Activated CD4-positive, alpha-beta T cell treated with anti-CD3 and anti-CD28 coated beads, Interleukin-2, amount 50 U/mL, for 16 hours (primary cell): ENCODE measurements at regions not wholly inside any gene's neighbourhood (a gene's known extent, or its start where the extent isn't known, plus 50 kb on each side); places are given as distances from the start of the nearest gene placed in this dataset.

ENCODE experiments used
- DNase-seq: peaks from one replicate; pipeline ENCODE4 v3.0.0-alpha.2; 2020

- no peak for DNase-seq
Measured at GRCh38 chr13:74450525-74450845, 316.3 kb upstream of the KLF12 start.

DNA sequence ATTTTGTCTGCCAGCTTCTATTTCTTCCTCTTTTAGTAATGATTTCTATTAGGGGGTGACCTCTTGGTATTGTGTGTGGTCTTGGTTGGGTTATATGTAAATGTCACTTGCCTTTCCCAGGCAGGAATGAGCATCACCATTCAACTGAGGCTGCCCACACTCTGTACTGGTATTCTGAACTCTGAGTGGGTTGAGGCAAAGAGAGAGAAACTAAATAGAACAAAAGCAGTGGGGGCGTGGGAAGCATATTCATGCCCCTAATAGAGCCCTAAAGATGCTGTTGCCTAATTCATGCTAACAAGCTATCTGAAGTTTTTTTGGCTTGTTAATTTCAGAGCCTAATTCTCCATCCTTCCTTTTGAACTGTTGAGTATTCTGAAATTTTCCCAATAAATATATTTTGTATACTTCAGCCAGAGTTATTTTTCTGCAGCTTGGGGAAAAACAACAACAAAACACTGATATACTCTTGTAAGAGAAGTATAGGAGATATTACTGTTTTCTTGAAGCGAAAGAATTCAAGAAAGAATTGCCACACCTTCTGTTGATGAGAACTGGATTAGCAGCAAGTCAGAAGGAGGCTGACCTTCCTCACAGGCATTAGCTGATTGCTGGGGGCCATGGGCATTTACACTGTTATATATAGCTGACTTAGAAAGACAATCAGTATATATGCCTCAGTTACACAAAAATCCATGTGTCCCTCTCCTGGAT is 315.8 kb upstream of the KLF12 start:
- DNase-seq: no peak

DNA sequence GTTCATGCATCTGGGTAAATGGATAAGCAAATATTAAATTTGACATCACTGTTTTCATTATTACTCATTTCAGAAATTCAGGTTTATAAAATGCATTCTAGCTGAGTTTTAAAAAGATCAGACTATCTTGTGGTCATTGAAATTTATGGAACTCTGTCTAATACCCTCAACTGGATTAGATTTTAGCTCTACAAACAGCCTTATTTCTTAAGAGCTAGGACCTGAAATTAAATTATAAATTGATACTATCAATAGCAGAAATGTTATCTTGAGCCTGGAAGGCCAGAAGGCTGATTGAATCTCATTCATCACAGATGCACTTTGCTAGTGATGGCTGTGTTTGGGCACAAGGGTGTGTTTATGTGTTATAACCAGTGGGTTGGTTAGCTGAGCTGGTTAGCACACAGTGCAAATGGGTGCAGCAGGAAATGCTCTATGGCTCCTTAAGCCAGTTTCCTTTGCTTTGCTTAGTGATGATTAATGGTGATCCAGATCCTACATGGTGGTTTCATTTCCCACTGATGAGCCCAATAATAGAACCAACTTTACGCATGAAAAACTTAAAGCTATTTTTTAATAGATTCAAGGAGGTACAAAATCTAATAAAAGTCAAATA is 310.8 kb upstream of the KLF12 start:
- no peak for DNase-seq

DNA sequence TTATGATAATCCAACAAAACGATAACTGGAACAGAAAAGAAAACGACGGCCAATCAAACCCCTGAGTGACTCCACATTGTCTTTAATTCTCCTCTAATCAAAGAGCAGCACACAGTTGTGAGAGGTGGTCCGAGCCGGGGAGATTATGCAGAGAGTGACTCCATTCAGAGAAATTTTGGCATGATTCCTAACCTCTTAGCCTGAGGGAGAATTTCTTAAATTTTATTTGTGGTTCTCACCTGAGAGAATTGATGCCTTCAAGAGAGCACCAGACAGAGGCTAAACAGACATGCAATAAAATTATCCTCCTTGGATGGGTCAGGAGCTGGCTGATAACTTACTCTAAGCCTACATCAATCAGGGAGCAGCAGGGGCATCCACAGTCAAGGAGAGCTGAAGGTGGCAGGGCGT is 310.0 kb upstream of the KLF12 start:
- DNase-seq: no peak

GRCh38 chr13:74443631-74444030 is 309.4 kb upstream of the KLF12 start:
- DNase-seq: no peak

DNA sequence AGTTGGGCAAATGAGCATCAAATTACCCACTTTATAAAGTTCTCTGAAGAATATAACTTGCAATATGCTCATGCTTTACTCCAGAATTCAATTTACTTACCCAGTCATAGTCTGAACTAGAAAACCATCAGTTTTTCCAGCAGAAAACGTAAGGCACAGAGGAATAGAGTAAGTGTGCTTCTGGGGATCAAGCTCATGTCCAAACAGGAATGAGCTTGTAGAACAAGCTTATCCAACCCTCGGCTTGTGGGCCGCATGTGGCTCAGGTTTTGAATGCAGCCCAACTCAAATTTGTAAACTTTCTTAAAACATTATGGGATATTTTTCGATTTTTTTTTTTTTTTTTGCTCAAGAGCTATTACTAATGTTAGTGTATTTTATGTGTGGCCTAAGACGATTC is 308.5 kb upstream of the KLF12 start:
- no peak for DNase-seq

DNA sequence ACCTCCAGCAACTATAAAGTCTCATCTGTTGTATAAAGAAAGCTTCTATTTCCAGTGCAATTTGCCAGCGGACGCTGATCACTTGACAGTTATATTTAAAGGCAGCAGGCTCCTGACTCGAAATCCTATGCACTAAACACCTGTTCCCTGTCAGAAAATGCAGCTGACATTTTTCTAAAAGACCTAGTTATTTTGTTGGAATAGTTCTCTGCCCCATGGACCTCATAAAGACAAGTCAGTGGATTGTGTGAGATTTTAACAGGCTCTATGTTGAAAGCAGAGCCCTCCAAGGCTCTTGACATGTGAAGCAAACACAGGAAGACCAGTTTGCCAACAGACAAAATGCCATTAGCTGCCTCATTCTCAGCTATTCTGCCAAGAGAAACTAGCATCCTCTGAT is 304.7 kb upstream of the KLF12 start:
- DNase-seq: no peak

GRCh38 chr13:74434782-74435181 is 300.6 kb upstream of the KLF12 start:
- DNase-seq: no peak

GRCh38 chr13:74424455-74424854 is 290.3 kb upstream of the KLF12 start:
- no peak for DNase-seq

DNA sequence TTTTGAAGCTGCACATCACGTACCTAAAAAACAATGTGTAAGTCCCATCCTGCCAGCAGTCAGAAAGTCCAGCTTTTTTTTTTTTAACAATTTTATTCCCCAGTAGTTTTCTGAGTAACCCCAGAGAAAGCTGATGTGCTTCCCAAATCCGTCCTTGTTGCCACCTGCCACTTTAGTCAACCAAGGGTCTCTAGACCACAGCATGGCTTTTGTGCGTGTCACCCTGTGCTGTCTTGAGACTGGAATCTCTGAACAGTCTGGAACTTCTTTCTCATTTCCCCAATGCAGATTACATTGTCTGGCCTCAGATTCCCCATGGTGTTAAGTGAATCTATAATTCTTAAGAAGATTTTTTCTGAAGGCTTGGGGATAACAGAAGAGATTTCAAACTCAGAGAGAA is 289.2 kb upstream of the KLF12 start:
- no peak for DNase-seq

- no peak for DNase-seq
Measured at GRCh38 chr13:74414458-74414857, 280.3 kb upstream of the KLF12 start.

- DNase-seq: no peak
Measured at GRCh38 chr13:74413482-74413881, 279.3 kb upstream of the KLF12 start.

- DNase-seq: no peak
Measured at GRCh38 chr13:74409551-74409950, 275.3 kb upstream of the KLF12 start.

GRCh38 chr13:74406420-74406819 is 272.2 kb upstream of the KLF12 start:
- no peak for DNase-seq

DNA sequence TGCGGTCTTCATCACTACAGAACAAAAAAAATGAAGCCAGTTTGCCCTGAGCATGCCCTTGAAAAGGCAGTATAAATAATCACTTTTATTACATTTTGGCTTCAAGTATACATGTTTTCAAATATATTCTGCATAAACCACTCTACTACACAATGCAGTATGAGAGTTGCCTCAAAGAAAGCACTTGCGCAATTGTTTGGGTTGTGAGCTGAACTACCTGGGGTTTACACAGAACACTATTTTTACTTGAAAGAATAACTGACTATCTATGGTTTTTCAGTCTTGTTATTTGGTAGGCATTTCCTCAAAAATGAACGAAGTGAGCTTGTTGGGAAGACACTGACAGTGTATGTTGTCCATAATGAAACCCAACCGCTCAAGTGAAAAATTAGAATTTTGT is 264.4 kb upstream of the KLF12 start:
- DNase-seq: no peak

DNA sequence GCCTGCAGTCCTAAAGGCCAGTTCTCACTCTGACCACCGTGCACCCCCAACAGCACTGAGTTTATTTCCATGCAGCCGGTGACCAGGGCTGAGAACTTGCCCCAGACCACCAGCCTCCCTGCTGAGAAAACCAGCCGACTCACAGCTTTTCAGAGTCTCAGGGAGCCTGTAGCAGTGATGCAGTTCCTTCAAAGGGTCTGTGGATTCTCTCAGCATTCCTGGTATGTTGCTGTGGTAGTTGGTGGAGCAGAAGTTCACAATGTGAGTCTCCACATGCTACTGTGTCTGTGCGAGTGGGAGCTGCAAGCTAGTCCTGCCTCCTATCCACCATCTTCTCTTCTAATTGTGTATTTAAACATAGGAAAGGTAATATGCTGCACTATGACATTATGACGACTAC is 254.9 kb upstream of the KLF12 start:
- no peak for DNase-seq

DNA sequence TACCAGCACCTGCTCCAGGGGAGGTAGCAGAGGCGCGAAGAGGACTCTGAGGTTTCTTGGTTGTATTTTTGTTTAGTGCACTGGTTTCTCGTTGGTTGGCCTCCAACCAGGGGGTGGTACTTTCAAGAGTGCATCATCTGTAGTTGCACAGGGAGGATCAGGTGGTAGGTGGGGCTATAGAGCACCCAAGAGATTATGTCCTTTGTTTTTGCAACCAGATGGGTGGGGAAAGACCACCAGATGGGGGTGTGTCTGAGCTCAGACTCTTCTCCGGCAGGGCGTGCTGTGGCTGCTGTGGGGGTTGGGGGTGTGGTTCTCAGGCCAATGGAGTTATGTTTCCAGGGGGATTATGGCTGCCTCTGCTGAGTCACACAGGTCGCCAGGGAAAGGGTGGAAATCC is 254.4 kb upstream of the KLF12 start:
- DNase-seq: no peak

DNA sequence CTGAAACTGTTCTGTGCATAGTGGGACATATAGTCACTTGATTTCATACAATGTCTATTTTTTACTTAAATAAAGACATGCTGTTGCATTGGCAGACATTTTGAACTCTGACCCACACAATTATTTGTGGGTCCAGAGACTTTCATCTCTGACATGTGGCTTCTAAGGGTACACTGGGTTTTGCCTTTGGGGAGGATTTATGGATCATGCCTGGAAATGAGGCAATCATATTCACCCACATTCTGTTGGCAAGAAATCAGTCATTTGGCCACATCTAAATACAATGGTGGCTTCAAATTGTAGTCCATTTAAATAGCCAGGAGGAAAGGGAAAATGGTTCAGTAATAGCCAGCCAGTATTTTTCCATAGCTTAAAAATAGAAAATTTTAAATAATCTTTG is 238.3 kb upstream of the KLF12 start:
- no peak for DNase-seq

DNA sequence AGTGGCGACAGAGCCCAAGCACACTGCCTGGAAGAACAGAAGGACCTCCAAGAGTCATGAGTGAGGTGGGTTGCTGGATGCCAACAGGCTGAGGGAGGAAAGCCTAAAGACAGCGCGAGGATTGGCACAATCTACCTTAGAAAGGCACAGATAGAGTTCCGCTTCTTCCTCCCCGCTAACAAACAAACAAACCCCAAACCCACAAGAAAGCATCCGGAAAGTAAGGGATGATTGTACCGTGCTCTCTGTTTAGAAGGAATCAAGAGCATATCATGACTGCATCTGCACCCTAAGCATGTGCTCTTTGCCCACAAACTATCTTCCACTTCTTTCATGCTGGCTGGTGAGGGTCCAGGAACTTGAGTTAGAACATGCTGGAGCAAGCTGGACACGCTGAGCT is 233.0 kb upstream of the KLF12 start:
- no peak for DNase-seq

DNA sequence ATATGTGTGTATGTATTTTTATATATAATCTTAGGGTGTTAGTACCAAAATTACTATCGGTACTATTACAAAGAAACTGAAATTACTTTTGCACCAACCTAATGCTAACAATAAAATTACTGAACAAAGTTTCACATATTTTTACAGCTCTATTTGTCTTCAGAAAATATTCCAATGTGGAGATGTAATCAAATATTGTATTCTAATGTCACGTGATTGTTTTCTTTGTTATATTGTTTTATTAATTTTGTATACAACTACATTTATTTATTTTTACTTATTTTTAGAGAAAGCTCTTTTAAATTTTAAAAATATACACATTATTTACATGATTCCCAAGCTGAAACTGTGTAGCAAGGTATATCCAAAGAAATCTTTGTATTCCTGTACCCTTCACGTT is 227.1 kb upstream of the KLF12 start:
- no peak for DNase-seq

DNA sequence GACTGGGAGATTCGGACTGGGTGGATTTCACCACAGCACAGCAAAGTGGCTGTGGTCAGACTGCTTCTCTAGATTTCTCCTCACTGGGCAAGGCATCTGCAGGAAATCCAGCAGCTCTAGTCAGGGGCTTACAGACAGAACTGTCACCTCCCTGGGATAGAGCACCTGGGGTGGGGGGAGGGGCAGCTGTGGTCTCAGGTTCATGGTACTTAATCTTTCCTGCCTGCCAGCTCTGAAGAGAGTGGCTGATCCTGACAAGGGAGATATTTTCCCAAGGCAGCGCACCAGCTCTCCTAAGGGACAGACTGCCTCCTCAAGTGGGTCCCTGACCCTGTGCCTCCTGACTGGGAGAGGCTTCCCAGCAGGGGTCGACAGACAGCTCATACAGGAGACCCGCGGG is 212.8 kb upstream of the KLF12 start:
- no peak for DNase-seq

GRCh38 chr13:74338341-74338740 is 204.1 kb upstream of the KLF12 start:
- DNase-seq: no peak

GRCh38 chr13:74336546-74336945 is 202.3 kb upstream of the KLF12 start:
- no peak for DNase-seq

GRCh38 chr13:74335370-74335769 is 201.2 kb upstream of the KLF12 start:
- no peak for DNase-seq

GRCh38 chr13:74329962-74330361 is 195.8 kb upstream of the KLF12 start:
- no peak for DNase-seq
